ENCODE measurements at regions not wholly inside any gene's neighbourhood (a gene's known extent, or its start where the extent isn't known, plus 50 kb on each side); places are given as distances from the start of the nearest gene placed in this dataset.

- TF ChIP-seq, protein P1, sequence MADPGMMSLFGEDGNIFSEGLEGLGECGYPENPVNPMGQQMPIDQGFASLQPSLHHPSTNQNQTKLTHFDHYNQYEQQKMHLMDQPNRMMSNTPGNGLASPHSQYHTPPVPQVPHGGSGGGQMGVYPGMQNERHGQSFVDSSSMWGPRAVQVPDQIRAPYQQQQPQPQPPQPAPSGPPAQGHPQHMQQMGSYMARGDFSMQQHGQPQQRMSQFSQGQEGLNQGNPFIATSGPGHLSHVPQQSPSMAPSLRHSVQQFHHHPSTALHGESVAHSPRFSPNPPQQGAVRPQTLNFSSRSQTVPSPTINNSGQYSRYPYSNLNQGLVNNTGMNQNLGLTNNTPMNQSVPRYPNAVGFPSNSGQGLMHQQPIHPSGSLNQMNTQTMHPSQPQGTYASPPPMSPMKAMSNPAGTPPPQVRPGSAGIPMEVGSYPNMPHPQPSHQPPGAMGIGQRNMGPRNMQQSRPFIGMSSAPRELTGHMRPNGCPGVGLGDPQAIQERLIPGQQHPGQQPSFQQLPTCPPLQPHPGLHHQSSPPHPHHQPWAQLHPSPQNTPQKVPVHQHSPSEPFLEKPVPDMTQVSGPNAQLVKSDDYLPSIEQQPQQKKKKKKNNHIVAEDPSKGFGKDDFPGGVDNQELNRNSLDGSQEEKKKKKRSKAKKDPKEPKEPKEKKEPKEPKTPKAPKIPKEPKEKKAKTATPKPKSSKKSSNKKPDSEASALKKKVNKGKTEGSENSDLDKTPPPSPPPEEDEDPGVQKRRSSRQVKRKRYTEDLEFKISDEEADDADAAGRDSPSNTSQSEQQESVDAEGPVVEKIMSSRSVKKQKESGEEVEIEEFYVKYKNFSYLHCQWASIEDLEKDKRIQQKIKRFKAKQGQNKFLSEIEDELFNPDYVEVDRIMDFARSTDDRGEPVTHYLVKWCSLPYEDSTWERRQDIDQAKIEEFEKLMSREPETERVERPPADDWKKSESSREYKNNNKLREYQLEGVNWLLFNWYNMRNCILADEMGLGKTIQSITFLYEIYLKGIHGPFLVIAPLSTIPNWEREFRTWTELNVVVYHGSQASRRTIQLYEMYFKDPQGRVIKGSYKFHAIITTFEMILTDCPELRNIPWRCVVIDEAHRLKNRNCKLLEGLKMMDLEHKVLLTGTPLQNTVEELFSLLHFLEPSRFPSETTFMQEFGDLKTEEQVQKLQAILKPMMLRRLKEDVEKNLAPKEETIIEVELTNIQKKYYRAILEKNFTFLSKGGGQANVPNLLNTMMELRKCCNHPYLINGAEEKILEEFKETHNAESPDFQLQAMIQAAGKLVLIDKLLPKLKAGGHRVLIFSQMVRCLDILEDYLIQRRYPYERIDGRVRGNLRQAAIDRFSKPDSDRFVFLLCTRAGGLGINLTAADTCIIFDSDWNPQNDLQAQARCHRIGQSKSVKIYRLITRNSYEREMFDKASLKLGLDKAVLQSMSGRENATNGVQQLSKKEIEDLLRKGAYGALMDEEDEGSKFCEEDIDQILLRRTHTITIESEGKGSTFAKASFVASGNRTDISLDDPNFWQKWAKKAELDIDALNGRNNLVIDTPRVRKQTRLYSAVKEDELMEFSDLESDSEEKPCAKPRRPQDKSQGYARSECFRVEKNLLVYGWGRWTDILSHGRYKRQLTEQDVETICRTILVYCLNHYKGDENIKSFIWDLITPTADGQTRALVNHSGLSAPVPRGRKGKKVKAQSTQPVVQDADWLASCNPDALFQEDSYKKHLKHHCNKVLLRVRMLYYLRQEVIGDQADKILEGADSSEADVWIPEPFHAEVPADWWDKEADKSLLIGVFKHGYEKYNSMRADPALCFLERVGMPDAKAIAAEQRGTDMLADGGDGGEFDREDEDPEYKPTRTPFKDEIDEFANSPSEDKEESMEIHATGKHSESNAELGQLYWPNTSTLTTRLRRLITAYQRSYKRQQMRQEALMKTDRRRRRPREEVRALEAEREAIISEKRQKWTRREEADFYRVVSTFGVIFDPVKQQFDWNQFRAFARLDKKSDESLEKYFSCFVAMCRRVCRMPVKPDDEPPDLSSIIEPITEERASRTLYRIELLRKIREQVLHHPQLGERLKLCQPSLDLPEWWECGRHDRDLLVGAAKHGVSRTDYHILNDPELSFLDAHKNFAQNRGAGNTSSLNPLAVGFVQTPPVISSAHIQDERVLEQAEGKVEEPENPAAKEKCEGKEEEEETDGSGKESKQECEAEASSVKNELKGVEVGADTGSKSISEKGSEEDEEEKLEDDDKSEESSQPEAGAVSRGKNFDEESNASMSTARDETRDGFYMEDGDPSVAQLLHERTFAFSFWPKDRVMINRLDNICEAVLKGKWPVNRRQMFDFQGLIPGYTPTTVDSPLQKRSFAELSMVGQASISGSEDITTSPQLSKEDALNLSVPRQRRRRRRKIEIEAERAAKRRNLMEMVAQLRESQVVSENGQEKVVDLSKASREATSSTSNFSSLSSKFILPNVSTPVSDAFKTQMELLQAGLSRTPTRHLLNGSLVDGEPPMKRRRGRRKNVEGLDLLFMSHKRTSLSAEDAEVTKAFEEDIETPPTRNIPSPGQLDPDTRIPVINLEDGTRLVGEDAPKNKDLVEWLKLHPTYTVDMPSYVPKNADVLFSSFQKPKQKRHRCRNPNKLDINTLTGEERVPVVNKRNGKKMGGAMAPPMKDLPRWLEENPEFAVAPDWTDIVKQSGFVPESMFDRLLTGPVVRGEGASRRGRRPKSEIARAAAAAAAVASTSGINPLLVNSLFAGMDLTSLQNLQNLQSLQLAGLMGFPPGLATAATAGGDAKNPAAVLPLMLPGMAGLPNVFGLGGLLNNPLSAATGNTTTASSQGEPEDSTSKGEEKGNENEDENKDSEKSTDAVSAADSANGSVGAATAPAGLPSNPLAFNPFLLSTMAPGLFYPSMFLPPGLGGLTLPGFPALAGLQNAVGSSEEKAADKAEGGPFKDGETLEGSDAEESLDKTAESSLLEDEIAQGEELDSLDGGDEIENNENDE (IDR thresholded peaks at IDR 0.05; ENCODE audit: insufficient replicate concordance, low read length) = no peak
- TF ChIP-seq TCF12 (IDR thresholded peaks at IDR 0.05; ENCODE audit: low read depth, low read length) = no peak
Measured at GRCh38 chr11:113562576-113562975, 87.4 kb upstream of the DRD2 start (continued).

Data from H1 (cell line).